ENCODE measurements at regions not wholly inside any gene's neighbourhood (a gene's known extent, or its start where the extent isn't known, plus 50 kb on each side); places are given as distances from the start of the nearest gene placed in this dataset.

GRCh38 chr5:136740228-136740627, 374.9 kb upstream of the TRPC7 start:
- TF ChIP-seq POLR2AphosphoS5 (IDR thresholded peaks at IDR 0.05) (no peak), CTCF (IDR thresholded peaks at IDR 0.05) (no peak), POLR2A (IDR thresholded peaks at IDR 0.05) (no peak)
